GM18870 (cell line): ENCODE measurements at regions not wholly inside any gene's neighbourhood (a gene's known extent, or its start where the extent isn't known, plus 50 kb on each side); places are given as distances from the start of the nearest gene placed in this dataset.

Experiments
- ATAC-seq: cut with Tn5 transposase; IDR thresholded peaks from one replicate; pipeline ENCODE4 v1.9.1; 2021; ENCODE audit warnings: moderate library complexity; ENCODE audit not compliant: unreplicated experiment

DNA sequence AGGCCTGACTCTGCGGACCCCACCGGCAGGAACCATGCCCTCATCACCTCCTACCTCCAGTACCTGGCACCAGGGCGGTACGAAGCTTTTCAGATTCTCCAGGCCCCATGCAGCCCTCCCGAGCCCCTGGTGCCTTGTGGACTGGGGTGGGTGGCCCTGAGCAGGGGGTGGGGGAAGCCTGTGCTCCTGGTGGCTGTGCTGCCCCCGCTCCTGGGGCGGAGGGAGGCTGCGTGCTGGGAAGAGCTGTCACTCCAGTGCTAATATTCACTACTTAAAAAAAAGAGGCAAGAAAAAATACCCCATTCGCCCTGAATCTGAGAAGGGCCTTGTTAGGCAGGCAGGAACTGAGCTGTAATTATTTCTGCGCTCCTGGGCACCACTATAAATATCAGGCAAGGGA, 111.8 kb downstream of the ENGASE start:
- ATAC-seq, result no peak

DNA sequence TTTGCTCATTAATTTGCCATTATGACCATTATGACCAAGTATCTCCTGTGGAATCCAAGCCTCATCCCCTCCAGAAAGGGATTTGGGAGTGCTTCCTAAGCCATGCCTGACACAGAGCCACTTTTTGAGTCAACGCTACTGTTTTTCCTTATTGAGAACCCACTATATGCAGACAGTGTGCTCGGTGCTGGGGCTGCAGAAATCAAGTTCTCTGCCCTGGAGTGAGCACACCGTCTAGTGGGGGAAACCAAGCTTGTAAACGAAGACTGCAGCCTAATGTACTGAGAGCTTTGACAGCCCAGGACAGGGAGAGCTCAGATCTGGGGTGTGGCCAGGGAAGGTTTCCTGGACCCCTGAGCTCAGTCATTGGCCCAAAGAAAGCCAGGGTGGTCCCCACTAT, 111.0 kb downstream of the ENGASE start:
- no peak for ATAC-seq

DNA sequence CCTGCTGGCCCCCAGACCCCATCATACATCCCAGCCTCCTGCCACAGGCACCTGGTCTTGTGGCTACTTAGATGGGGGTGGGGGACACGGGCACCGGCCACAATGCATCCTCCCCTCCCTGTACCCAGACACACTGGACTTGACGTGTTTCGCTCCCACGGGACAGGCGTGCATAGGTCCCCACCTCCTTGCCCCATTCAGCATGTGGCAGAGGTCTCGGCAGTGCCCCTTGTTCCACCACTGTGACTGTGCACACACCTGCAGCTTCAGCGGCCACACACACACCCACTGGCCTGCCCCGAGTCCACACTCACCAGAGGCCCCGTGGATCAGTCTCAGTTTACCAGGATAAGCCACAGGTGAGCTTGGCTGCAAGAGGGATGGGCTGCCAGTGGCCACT, 109.6 kb downstream of the ENGASE start:
- no peak for ATAC-seq

DNA sequence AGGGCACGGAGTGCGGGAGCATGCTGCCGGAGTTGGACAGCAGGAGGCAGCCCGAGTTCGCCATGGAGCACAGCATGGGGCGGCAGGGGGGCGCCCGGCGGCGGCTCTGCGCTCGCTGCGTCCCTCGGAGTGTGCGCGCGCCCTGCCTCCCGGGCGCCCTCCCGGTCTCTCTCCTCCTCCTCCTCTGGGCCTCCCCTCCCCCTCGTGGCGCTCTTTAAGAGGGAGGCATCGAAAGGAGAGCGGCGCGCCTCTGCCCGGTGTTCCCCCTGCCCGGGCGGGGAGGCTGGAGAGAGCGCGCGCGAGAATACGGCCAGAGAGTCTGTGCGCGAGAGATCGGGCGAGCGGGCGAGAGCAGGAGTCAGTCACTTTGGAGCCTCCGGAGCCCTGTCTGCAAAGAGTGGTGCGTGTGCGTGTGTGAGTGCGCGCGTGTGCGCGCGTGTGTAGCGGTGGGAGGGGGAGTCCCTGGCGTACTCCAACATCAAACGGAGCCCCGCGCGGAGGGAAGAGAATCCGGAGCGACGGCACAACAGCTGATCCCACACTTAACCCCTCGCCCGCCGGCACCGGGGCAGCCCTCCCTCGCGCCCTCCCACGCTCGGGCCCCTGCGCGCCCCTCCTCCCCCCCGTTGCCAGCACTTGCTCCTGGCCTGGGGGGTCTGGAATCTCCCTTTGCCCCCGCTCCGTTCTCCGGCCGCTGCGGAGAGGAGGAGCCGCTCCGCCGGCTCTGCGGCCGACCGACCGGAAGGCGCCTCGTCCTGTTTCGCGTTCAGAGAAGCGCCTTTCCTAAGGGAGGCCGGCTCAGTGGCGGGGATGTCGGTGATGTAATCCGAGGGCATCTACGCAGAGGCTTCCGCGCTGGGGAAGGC, 108.9 kb downstream of the ENGASE start:
- no peak for ATAC-seq

DNA sequence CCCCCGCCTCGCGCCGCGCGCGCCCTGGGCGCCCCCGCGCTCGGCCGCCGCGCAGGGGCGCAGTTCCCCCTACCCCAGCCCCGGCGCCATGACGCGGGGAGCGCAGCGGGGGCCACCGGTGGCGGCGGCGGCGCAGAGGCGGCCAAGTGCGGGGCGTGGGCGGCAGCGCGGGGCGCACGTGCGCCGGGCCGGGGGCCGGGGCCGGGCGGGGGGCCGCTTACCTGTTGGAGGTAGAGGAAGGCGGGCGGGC, 108.3 kb downstream of the ENGASE start:
- ATAC-seq, result no peak

DNA sequence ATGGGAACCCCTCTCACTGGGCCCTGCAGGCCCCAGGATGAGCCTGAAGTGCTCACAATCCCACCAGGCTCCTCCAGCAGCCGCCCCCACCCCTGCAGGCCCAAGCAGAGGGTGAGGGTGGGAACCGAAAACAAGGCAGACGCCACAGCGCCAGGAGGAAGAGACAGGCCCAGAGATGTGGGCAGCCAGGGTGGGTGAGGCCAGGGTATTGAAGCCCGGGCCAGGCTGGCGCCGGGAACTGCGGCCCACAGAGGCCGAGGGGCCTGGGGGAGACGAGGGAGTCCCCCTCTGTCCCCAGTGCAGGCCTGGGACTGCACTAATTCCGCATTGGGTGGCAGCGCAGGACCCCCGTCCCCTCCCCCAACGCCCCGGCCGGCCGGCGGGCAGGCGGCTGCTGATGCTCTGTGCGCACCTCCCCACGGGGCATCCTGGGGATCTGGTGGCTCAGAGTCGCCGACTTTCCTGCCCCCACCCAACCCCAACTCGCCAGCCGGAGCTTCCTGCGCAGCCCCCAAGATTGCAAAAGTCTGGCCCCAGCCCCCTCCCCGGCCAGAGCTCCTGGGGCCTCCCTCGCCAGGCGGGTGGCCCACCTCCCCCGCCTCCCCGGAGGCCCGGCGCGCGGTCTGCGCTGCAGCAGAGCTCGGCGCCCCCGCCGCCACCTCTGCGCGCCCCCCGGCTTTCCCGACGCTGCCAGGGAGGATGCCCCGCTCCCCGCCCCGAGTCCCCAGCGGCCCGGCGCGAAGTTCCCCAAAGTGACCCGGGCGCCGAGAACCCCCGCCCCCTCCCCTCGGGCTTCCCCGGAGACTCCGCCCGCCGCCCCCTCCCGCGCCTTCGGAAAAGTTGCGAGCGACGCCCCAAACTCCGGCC, 107.8 kb downstream of the ENGASE start:
- ATAC-seq, result no peak

DNA sequence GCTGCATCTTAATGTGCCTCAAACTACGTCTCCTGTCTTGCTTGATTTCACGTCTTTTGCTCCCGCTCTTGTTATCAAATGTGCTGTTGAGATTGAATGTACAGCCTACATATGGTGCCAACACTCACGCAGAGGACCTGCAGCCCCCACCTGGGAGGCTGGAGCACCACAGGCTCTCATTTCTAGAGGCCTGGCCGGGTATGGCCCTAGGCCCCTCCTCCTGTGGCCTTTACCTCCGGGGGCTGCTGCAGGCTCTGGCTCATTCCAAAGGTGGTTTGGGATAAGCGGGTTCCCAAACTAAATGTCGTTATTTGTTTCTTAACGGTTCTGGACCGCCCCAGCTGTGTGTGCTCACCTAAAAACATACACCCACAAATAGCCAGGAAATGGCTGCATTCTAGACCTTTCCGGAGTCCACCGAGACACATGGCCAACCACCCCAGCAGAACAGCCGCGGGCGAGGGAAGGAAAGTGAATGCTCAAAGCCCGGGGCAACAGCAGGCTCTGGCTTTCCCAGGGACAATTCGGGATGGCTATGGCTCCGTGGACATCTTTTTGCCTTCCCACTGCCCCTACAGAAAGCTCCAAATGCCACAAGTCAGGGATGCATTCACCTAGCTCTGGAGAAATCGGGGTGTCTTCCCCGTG, 105.9 kb downstream of the ENGASE start:
- ATAC-seq, result no peak

DNA sequence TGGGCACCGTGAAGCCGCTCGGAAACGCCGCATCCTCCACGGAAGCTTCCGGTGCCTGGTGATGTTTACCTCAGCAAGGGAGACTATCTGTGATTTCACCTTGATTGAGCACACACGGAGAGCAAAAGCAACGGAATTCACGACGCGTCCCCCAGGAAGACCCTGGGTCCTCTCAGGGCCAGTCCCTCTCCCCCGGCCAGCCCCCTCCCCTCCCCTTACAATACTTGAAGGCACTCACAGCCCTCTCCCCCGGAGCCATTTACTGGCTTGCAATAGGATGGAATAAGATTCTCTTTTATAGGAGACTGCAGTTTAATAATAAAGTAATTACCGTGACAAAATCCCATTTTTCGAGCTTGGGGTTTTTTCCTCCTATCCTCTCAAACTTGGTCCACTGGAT, 104.7 kb downstream of the ENGASE start:
- no peak for ATAC-seq

DNA sequence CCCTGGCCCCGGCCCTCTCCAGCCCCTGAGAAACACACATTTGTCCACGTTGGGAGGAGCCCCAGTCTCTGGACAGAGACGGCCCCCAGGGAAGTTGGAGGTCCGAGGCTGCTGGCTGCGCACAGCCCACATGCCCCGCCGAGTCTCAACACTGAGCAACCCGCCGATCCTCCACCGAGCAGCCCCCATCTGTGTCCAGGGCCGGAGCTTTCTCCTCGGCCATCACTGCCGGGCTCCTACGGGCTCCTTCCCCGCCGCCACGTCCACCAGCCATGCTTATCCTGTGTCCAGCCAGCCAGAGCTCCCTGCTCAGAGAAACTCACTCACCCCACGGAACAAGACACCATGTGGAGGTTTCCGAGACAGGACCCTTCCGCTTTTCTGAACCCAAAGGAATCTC, 103.3 kb downstream of the ENGASE start:
- ATAC-seq, result no peak

DNA sequence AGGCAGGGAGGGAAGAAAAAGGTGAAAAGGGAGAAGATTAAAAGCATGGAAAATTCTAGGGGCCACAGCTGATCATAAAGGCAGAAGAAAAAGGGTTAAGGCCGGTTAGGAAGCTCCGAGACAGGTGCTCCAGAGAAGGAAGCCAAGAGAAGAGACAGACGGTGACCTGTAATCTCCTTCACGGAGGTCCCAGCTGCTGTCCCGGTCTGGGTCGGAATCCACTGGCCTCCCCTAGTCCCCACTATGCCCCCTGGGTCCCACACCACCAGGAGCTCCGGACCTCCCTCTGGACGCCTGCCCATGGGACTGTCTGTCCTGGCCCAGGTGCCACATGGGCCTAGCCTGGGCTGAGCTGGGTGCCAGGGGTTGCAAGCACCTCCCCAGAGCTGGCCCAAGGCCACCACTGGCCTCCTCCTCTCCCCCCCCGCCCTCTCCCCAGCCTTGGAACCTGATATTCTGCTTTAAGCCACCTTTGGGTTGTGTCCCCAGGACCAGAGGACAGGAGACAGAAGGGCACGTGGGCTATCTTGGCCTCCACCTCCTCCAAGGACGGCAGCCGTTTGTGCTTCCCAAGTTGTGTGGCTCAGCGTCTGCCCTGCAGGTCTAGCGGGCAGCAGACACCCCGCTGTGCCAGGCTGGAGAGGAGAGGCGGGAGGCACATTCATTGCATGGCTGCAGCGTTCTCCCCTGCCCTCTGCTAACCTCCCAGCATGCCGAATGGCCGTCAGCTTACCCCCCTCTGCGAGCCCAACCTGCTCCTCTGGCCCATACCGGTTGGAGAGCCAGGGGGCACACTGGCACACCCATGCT, 102.4 kb downstream of the ENGASE start:
- no peak for ATAC-seq

DNA sequence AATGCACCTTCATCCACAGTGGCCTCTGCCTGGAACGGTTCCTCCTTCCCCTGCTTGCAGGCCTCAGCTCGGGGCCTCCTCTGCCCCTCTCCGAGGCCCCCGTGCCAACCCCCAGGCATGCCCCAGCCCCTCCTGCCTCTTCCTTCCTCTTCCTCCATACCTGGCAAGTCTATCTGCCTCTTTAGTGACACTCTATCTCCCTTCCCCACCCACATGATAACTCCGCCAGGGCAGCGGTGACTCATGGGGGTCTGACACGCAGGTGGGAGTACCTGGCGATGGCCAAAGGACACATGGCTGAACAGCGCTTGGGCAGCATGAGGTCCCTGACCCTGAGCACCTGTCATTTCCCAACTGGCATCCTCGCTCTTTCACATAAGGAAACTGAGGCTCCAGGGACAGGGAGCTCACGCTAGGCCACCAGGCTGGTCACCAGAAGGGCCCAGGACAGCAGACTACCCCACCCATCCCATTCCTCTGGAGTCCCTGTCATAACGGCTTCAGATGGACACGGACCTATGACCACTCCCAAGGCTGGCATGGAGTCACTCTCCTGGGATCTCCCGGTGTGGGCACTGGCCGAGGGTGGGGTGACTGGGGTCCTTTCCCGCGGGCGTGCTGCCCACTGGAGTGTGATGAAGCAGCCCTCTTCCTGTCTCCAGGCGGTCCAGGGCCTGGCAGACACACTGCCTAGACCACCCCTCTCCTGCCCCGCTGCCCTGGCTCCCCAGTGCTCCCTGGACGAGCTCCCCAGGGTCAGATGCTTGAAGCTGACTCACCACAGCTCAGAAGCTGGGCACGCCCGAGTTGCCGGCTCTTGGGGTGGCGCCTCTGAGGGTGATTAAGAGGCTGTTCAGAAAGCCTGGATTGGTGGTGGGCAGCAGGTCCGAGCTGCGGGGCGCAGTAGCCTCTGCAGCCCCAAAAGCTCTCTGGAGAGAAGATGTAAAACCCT, 100.6 kb downstream of the ENGASE start:
- no peak for ATAC-seq

DNA sequence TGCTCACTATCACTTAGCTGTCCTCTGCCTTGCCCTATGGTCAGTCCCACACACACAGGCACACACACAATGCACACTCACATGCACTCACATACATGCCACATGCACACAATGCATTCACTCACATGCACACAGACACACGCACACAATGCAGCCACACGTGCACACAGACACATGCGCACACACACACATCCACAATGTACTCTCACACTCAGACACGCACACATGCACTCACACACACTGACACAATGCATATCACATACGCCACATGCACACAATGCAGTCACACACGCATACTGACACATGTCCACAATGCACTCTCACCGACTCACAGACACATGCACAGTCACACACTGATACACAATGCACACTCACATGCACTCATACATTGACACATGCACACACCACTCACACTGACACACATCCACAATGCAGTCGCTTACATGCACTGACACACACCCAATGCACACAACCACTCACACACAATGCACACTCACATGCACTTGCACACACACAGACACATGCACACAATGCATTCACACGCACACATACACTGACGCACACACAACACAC, 99.7 kb downstream of the ENGASE start:
- no peak for ATAC-seq

DNA sequence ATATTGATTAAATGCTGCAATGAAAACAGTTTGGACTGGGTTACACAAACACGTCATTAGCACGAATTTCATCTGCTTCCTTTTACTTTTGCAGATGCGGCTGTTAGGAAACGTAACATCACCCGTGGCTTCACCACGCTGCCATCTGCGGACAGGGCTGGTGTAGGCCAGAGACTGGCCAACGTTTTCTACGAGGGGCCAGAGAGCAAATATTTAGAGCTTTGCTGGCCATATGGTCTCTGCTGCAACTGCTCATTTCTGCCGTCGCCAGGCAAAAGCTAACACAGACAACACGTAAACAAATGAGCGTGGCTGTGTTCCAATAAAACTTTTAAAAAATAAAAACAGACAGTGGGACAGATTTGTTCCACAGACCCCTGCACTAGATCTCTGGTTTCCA, 96.6 kb downstream of the ENGASE start:
- no peak for ATAC-seq

DNA sequence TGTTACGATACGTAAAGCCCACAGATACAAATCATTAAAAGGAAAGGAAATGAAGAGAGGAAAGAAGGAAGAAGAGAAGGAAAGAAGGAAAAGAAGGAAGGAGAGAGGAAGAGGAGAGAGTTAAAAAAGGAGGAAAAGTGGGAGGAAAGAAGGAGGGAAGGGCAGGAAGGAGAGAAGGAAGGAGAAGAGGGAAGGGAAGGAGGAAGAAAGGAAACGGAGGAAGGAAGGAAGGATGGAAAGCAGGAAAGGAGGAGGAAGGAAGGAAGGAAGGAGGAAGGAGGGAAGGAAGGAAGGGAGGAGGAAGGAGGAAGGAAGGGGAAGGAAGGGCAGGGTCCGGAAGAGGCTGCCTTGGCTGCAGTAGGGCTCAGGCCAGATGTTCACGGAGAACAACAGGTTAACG, 95.2 kb downstream of the ENGASE start:
- ATAC-seq, result no peak

DNA sequence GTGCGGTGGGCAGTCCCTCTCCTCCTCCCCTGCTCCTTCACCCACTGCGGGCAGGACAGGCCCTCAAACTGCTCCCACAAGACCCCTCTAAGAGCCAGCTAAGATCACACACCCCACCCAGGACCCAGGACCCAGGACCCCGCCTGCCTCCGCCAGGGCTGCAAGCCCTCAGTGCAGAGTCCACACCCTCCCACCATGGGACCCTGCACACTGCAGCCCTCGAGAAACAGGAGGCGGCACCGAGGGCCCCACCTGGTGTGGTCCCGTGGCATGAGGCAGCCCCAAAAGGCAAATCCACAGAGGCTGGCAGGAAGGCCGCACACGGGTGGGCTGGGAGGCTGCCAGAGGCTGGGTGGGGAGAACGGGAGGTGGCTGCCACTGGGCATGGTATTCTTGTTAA, 94.7 kb downstream of the ENGASE start:
- ATAC-seq, result no peak

DNA sequence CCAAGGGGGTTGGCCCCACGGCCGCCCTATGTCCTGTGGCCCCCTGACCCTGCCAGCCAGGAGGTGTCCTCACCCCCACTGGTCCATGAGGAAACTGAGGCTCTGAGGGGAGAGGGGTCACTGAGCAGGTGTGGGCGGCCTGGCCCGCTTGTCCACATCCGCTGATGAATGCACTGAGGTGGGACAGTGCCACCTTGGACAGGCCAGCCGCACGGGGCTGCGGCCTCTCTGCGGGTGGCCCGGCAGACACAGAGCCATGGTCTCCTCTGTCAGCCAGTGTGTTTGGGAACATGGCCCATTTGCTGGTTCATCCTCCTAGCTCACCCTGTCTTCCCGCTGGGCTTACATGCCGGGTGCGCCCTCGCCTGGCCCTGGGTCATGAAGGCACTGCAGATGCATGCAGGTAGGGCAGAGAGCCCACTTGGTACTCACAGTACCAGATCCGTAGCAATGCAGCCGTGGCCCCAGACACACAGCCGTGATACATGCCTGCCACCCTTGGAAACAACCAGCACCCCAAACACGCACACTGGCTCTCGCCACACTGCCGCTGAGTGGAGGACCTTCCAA, 93.9 kb downstream of the ENGASE start:
- no peak for ATAC-seq

DNA sequence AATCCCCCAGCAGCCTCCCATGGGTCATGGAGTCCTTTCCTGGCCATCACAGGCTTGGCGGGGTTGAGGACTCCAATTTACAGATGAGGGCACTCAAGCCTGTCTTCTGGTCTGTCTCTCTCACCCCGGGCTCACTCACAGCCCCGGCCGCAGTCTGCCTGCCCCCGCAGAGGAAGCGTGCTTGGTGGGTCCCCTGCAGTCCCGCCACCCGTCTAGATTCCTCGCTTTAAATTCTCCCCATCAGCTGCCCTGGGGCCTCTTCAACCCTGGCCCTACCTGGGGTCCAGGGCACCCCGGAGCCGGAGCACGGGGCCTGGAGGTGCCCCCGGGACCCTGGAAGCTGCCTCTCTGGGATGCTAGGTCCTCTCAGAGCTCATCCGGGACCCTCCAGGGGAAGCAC, 92.9 kb downstream of the ENGASE start:
- ATAC-seq, result no peak

DNA sequence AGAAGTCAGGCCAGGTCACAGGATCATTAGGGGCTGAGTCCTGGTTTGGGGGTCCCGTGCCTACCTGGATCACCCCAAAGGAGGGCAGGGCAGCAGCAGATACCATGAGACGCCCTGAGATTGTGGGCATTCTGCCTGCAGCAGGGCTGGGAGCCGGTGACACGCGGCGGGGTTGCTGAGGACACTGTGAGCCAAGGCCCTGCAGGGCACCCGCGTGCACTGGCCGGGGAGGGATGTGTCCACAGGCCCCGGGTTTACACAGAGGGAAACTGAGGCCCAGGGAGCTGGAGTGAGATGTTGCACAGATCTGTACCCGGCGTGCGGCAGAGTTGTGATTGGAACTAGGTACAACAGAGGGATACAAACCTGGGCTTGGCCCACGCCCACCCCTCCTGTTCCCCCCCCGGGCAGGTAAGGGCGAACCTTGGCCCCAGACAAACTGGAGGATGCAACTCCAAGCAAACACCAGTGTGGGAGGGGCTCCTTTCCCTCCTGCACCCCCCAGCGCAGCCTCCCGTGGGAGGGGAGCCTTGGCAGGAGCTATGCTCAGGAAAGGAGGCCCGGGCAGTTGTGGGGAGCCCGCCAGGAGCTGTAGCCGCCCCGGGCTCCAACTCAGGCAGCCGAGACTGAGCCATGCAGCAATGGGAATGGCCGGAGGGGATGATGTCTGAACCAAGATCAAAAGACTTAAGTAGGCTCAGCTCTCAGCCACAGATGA, 91.3 kb downstream of the ENGASE start:
- ATAC-seq, result no peak
